ENCODE measurements at regions not wholly inside any gene's neighbourhood (a gene's known extent, or its start where the extent isn't known, plus 50 kb on each side); places are given as distances from the start of the nearest gene placed in this dataset.

DNA sequence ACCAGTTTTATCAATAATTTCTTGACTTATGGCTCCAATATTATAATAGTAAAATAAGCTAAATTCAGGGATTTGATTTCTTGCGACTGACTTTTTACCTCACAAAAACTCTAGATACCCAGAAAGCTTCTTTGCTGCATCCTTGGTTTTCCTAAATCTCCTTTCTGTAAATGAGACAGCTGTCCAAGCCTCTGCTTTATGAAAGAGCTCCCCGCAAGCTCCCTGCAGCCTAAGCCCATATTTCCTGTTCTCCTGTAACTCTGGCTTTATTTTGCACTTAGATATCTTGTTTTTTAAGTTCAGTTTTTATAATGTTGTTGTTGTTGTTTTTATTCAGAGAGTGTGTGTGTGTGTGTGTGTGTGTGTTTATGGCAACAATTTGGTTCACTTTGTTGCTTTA, 361.7 kb upstream of the PKDCC start:
- no peak for DNase-seq (ENCODE audit: low read depth)

DNA sequence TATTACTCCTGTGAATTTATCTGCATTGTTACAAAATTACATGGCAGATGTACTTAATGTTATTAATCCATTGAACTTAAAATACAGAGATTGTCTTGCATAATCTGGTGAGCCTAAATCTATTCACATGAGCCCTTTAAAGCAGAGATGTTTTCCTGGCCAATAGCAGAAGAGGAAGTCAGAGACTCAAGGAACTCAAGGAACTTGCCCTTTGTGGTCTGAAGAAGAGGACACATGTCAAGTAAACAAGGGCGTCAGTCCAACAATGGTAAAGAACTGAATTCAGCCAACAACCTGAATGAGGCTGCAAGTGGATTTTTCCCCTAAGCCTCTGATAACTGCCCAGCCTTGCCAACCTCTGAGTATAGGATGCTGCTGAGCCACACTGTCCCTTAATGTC, 356.3 kb upstream of the PKDCC start:
- DNase-seq (ENCODE audit: low read depth), result no peak

DNA sequence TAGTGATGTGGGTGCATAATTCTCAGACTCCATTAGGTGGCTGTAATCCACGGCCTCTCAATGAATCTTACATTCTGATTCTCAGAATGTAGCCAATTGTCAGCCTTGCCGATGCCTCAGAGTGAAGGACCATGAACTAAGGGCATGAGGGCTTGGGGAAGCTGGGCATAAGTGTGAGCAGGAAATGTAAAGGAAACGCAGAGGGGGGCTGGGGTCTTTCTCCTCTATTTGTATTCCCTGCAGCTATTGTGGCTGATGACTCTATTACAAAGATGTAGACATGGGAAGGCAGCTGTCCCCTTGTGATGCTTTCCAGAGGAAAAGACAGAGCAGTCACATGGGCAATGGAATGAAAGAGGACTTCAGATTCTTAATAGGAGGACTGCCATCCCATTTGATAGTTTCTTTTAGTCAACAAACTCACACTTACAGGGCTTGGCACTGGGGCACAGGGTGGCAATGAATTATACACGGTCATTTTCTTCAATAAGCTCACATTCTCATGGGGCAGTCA, 353.2 kb upstream of the PKDCC start:
- DNase-seq (ENCODE audit: low read depth), result no peak

DNA sequence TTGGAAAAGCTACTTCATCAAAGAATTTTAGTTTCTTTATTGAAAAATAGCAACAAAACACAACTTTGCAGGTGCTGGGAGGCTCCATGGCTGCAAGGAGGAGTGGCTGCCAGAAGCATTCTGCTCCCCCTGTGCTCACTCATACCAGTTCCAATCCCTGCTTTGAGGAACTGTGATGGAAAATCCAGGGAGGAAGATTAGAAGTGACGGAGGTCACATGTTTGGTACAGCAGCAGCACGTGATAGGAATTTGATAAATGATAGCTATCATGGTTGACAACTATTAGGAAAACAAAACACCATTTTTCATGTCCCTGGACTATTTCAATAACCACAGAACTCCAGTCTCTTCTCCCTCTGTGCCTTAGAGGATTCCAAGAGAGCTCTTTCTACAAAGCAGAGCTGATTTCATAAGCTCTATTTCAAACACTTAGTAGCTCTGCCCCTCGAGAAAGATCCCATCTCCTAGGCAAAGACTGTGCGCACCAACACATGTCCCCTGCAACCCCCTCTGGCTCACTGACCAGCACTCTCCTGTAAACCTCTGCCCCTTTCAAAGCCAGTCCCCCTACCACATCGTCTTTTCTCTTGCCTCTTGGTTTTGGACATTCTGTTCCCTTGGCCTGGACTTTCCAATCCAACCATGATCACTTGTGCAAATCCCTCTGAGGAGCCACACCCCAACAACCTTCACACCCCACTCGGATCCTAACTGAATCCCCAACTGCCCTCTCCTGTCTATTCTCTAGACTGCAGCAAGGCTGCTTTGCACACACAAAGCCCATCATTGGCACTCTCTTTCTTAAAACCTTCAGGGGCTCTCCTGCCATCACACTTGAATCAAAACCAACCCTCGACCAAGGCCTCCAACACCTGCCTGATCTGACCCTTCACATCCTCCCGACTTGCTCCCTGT, 352.4 kb upstream of the PKDCC start:
- no peak for DNase-seq (ENCODE audit: low read depth)

DNA sequence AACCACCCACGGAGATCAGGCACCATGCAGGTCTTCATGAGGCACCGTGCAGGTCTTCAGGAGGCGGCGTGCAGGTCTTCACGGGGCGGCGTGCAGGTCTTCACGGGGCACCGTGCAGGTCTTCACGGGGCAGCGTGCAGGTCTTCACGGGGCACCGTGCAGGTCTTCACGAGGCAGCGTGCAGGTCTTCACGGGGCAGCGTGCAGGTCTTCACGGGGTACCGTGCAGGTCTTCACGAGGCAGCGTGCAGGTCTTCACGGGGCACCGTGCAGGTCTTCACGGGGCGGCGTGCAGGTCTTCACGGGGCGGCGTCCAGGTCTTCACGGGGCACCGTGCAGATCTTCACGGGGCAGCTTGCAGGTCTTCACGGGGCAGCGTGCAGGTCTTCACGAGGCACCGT, 350.4 kb upstream of the PKDCC start:
- DNase-seq (ENCODE audit: low read depth), result no peak

DNA sequence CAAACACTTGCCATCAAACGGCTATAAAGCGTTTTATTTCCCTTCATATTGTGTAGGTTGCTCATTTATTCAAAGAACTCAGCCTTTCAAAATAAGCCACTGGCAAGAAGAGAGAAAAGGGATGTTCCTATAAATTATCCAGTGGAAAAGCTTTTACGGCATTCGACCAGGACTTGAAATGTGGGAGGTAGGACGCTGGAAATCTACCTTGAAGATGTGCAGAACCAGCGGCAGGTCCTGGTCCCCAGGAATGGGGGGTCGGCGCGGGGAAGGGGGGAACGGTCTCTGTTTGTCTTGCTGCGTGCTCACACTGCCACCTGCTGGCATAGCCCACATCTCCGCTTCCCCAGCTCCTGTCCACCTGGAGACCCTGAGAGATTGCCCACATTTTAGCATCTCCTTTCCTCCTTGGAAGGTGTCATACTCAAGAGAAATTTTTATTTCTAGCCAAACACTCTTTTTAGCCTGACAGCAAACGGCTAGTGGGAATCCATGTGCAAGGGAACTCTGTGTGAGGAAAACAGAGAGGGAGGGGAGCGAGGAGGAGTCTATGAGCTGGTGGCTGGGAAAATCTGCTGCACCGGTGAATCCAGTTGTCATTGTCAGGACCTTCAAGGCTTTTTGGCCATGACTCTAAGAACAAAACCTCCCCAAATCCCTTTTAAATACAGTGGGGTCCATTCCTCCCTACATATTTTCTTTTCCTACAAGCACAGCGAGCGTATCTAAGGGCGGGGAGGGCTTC, 349.0 kb upstream of the PKDCC start:
- no peak for DNase-seq (ENCODE audit: low read depth)

DNA sequence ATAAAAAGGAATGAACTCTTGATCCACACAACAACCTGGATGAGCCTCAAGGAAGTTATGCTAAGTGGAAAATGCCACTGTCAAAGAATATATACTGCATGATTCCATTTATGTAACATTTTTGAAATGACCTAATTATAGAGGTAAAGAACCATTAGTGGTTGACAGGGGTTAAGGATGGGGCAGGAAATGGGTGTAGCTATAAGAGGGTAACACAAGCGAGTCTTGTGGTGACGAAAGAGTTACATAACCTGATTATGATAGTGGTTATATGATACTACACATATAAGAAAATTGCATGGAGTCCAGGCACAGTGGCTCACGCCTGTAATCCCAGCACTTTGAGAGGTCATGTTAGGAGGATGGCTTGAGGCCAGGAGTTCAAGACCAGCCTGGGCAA, 346.6 kb upstream of the PKDCC start:
- DNase-seq (ENCODE audit: low read depth), result no peak

DNA sequence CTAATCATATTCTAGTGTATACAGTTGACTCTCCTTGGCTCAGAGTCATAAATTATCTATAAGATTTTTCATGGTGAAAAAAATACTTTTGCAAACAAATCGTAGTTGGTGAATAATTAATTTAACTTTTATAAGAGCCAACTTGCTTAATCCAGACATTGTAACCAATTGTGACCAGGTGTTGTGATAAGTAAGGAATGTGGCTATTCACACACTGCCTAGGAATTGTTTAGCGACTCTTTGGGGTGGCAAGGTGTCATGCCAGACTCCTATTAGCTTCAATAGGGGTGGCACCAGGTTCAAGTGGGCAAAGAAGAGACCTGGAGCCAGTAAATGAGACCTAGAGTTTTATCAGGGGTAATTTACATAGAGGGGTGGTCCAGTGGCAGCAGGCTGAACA, 344.7 kb upstream of the PKDCC start:
- DNase-seq (ENCODE audit: low read depth), result no peak

DNA sequence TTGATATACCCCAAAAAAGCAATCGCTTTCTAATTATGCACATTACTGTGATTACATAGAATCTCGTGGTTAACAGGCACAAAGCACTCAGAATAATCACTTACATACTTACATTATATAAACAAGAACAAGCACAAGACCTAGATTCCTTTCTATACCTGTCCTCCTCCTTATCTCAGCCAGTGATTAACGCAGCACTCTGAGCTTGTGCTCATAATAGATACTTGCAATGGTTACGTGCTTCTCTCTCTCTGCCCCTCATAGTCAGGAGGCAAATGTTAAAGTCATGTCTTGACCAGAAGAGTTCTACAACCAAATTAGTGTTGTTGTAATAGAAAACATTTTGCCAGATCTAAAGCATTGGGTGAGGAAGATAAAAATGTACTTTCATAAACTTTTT, 342.2 kb upstream of the PKDCC start:
- no peak for DNase-seq (ENCODE audit: low read depth)

DNA sequence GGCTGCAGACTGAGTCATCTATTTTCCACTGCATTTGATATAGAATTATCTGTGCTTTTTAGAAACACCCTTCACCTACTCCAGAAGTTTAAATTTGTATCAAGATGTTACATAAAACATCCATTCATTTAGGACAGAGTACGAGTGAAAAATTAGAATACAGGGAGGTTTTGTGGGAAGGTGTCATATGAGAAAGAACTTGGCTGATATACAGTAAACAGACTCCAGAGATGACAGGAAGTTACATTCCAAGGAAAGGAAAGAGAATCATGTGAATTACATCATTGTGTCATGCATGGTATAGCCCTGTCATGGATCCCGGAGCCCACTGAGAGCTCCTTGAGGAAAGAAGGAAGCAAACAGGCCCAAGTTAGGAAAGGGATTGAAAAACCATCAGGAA, 341.5 kb upstream of the PKDCC start:
- no peak for DNase-seq (ENCODE audit: low read depth)

DNA sequence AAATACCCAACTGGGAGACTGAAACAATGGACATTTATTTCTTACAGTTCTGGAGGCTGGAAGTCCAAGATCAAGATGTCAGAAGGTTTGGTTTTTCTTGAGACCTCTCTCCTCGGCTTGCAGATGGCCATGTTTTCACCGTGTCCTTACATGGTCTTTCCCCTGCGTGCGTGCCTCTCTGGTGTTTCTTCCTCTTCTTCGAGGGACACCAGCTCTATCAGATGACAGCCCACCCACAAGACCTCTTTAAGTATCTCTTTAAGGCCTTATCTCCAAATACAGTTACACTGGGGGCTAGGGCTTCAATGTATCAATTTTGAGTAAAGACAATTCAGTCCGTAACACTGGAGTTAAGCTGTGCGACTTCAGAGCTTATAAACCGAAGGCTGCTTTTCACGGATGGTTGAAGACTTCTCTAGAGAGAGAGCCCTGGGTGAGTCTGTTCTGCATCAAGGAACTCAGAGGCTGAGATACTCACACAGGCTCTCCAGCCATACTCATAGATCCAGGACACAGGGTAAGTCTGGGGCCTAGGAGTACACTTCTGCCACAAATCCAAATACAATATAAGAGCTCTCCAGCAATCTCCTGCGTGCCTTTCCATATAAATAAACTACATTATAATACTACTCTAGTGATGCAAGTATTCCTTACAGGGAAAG, 339.9 kb upstream of the PKDCC start:
- DNase-seq (ENCODE audit: low read depth), result peak; percentile 45

DNA sequence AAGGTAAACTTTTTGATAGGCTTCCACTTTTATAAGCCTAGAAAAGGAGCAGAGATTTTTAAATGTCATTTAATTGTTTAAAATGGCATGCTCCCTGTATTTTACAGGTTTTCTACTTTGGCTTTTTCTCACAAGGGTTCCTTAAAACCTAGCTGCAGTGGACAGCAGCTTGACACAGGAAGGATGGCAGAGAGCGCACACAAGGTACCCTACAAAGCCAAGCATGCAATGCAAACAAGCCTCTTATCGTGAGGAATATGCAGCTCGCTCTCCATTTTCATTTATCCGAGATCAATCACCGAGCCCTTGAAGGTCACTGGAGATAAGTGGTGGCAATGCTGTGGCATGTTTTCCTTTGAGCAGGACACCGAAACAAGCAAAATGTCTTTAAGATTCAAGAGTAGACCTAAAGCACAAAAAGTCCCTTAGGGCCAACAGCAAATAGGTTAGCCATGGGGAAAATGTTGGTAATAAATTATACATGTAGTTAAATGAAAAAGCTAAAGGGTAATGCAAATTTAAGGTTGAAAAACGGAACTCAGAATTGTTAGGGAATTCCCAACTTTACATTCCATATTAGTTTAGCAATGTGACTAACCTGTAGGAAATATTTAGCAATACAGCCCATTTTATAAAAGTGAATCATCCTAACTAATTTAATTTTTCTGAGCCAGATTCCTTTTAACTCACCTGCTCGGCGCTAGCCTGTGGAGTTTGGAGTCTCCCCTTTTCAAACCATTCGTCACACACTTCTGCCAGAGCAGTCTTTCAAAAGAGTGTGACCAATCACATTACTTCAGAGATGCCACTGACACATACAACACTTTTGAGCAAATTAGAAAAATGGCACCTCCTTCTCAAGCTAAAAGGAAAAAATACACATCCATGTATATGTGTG, 337.9 kb upstream of the PKDCC start:
- DNase-seq (ENCODE audit: low read depth), result peak; percentile 48

DNA sequence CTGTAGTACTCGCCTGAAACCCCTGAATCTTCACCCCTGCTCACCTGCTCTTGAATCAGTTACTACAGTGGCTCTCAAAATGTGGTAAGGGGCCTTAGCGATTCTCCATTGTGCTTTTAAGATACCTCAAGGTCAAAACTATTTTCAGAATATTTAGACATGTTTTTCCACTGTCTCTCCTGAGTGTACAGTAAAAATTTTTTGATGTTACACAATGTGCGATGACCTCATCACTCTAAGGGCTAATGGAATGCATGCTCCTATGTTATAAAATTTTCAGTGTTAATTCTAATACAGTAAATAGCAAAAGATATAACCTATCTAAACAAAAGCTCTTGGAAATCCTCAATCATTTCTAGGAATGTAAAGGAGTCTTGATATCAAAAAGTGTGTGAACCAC, 336.9 kb upstream of the PKDCC start:
- no peak for DNase-seq (ENCODE audit: low read depth)

DNA sequence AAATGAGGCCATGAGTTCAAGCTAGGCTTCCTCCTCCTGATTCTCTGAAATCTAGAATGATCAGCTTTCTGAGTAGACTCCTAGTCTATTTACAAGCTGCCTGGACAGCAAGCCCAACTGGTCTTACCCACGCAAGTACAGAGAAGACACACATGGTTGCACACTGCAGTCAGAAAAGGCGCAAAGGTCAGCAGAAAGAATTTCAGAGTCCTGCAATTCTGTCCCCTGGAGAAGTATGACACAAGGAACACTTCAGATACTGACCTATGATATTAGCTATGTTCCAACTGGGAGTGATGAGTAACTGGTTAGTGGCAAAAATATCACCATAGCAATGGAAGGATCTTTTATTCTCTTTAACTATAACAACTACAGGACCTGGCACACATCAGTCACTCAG, 336.1 kb upstream of the PKDCC start:
- peak; percentile 94 for DNase-seq (ENCODE audit: low read depth)

DNA sequence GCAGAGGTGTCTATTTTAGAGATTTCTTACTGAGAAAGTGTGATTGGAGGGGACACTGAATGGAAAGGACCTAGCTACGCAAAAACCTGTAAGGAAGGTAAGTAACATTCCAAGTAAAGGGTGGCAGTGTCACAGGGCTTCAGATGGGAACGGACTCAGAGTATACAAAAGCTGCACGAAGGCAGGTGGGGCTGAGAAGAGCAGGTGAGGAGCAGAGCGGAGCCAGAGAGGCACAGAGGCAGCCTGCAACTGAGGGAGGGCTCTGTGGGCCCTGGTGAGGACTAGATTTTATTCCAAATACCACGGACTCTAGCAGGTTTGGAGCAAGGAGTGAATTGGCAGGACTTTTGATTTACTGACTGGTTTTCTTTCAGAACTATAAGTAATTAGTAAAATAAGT, 331.3 kb upstream of the PKDCC start:
- no peak for DNase-seq (ENCODE audit: low read depth)

DNA sequence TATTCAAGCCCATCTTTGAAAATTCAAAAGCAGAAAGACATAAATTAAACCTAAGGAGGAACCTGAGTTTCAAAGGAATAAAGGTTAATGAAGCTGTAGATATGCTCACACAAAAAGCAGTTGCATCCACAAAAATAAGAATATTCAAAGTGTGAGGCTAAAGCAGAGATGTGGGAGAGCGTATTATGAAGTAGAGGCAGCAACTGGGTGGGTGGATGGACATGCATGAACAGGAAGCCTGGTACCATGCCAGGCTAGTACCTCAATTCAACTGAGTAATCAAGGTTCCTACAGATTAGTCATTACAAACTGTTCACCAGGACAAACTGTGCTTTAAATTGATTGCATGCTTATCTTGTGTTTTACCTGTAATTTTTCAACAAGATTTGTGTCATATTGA, 330.0 kb upstream of the PKDCC start:
- peak; percentile 95 for DNase-seq (ENCODE audit: low read depth)

DNA sequence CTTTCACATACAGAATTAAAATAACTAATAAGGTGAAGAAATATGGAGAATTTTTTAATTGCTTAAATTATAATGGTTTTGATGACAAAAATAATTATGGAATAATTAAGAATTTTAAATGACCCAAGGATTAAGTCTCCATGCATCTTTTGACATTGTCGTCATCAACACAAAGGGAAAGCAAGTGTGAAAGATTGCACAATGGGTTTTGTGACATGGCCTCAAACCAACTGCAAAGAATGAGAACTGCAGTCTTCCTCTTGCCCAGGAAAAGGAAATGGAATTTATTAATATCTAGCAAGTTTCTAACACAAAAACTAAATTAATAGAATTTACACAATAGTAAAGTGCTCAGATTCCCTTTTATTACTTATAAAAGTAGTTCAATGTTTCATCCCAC, 329.1 kb upstream of the PKDCC start:
- no peak for DNase-seq (ENCODE audit: low read depth)

DNA sequence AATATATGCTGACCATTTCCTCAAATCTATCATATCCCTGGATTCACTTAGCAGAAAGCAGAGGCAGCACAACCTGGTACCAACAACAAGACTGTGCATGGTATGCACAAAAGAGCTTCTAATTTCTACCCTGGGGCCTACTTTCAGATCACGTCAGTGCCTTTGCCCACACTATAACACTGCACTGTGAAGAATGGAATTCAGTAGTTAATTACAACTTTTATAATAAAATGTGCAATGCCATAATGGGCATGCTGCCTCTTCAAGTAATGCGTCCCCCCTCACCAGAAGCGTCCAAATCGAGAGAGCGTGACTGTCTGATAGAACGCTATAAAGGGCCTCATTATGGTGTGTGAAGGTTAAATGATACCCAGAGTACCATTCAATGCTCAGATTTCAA, 328.1 kb upstream of the PKDCC start:
- DNase-seq (ENCODE audit: low read depth), result no peak

DNA sequence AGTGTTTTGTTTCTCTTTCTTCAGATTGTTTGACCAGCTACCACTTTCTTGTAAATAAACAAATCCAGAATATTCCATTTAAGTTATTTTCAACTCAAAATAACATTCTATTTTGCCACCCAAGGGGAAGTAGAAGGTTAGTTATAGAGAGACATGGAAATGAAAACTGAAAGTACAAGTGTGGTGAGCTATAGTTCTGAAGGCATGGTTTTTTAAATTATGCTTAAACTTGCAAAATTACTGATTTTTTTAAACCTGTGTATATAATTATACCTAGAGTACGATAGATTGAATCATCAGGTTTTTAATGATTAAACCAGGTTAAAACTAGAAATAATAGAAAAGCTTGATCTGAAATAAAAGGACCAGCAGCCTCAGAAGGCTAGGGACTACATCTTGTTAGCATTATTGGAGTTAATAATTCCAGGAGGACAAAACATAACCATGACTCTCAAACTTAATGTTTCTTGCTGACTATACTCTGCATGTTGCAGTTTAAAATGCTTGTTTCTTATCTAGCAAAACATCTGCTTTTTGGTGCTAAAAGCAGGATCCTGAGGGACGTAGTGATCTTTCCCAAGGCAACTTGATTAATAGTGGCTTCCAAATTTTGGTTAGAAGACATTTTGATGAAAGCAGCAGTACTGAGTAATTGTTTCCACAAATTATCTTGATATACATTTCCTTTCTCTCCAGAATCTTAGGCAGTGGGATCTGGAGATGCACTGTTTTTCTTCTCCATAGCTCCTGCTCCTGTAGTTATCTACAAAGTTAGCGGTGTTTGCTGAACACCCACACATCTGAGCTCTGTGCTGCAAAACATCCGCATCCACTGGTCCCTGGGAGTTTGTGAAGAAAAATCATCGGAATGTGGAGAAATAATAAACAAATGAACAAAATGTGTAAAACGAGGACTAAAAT, 327.2 kb upstream of the PKDCC start:
- peak; percentile 75 for DNase-seq (ENCODE audit: low read depth)

DNA sequence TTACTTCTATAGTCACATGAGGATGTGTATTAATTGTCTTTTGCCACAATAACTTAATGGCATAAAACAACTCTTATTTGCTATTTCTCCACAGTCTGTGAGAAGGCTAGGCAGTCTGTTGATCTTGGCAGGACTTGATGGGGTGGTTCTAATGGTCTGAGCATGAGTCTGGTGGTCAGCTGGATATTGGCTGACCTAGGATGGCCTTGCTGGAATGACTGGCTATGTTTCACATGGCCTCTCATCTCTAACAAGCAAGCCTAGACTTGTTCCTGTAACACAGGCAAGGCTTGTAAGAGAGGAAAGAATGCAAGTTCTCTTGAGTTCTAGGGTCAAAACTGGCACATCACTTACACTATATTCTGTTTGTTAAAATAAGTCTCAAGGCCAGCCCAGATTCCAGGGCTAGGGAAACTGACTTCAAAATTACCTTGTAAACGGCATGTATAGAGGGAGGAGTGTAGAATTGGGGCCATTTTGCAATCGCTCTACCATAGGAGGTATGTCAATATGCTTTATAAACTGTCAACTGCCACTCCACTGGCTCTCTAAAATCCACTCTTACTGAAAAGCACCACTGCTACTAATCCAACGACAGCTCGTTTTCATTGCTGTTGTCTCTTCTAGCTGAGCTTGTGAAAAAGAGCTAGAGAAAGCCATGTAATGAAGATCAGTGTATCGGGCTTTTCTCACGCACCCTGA, 325.0 kb upstream of the PKDCC start:
- peak; percentile 92 for DNase-seq (ENCODE audit: low read depth)

Measured in renal cortical epithelial cell (primary cell).